DMS153 treated with DMSO at 0.1 percent for 48 hours (cell line): ENCODE measurements at regions not wholly inside any gene's neighbourhood (a gene's known extent, or its start where the extent isn't known, plus 50 kb on each side); places are given as distances from the start of the nearest gene placed in this dataset.

Experiments used
- DNase-seq: peaks from one replicate; lab custom pipeline; 2025; ENCODE audit not compliant: unreplicated experiment; lab: John Stamatoyannopoulos, UW

- peak; percentile 9 for DNase-seq
Observed at GRCh38 chr3:134302674-134303073, 52.0 kb upstream of the RYK start.

- DNase-seq, result no peak
Observed at GRCh38 chr3:134300520-134300919, 49.9 kb upstream of the RYK start.
